Astrocyte (in vitro differentiated cells and primary cell): ENCODE measurements at regions not wholly inside any gene's neighbourhood (a gene's known extent, or its start where the extent isn't known, plus 50 kb on each side); places are given as distances from the start of the nearest gene placed in this dataset.

Experiments
- DNase-seq: peaks from one replicate; pipeline ENCODE4 v3.0.0-alpha.2; 2010; ENCODE audit warnings: low read depth
- FAIRE-seq: peaks from 2 replicates; lab custom pipeline; 2011; peaks lifted over from hg19 to GRCh38; lab: Jason Lieb, UNC
- H2AFZ ChIP-seq: 2 replicates; pipeline ENCODE4 v1.6.0; 2012; ENCODE audit warnings: low read depth, low read length, inconsistent platforms
- H3K27ac ChIP-seq: 2 replicates; pipeline ENCODE4 v1.5.1; 2011; ENCODE audit warnings: low read depth, low read length, inconsistent platforms
- H3K27me3 ChIP-seq: 2 replicates; pipeline ENCODE4 v1.6.0; 2011; ENCODE audit warnings: low read length, inconsistent platforms; ENCODE audit not compliant: insufficient read depth
- H3K36me3 ChIP-seq: 2 replicates; pipeline ENCODE4 v1.5.1; 2011; ENCODE audit warnings: low read length, inconsistent platforms; ENCODE audit not compliant: insufficient read depth
- H3K4me1 ChIP-seq: 2 replicates; pipeline ENCODE4 v1.5.1; 2011; ENCODE audit warnings: low read length, inconsistent platforms; ENCODE audit not compliant: insufficient read depth
- H3K4me2 ChIP-seq: 2 replicates; pipeline ENCODE4 v1.6.0; 2012; ENCODE audit warnings: low read length, inconsistent platforms
- H3K4me3 ChIP-seq: 2 replicates; pipeline ENCODE4 v1.5.1; 2011; ENCODE audit warnings: low read depth, mild to moderate bottlenecking, low read length, inconsistent platforms; ENCODE audit not compliant: insufficient read depth
- H3K79me2 ChIP-seq: 2 replicates; pipeline ENCODE4 v1.6.0; 2012; ENCODE audit warnings: mild to moderate bottlenecking, low read length, inconsistent platforms; ENCODE audit not compliant: insufficient read depth
- H3K9ac ChIP-seq: 2 replicates; pipeline ENCODE4 v1.6.0; 2012; ENCODE audit warnings: mild to moderate bottlenecking, low read length, inconsistent platforms
- H3K9me3 ChIP-seq: 2 replicates; pipeline ENCODE4 v1.5.1; 2012; ENCODE audit warnings: low read depth, mild to moderate bottlenecking, low read length, inconsistent platforms; ENCODE audit not compliant: insufficient read depth
- H4K20me1 ChIP-seq: 2 replicates; pipeline ENCODE4 v1.6.0; 2012; ENCODE audit warnings: low read length, inconsistent platforms; ENCODE audit not compliant: insufficient read depth
- H3K27ac Mint-ChIP-seq: one replicate; pipeline ENCODE4 v1.8.0; 2021; ENCODE audit warnings: mild to moderate bottlenecking, mixed read lengths; ENCODE audit not compliant: unreplicated experiment
- H3K27me3 Mint-ChIP-seq: one replicate; pipeline ENCODE4 v1.8.0; 2021; ENCODE audit warnings: low read depth, mixed read lengths; ENCODE audit not compliant: unreplicated experiment
- H3K36me3 Mint-ChIP-seq: one replicate; pipeline ENCODE4 v1.8.0; 2021; ENCODE audit warnings: low read depth, mixed read lengths; ENCODE audit not compliant: unreplicated experiment
- H3K4me1 Mint-ChIP-seq: one replicate; pipeline ENCODE4 v1.8.0; 2021; ENCODE audit warnings: low read depth, mixed read lengths; ENCODE audit not compliant: unreplicated experiment
- H3K4me3 Mint-ChIP-seq: one replicate; pipeline ENCODE4 v1.8.0; 2021; ENCODE audit warnings: mild to moderate bottlenecking, moderate library complexity, mixed read lengths; ENCODE audit not compliant: unreplicated experiment
- H3K9me3 Mint-ChIP-seq: one replicate; pipeline ENCODE4 v1.8.0; 2021; ENCODE audit warnings: mild to moderate bottlenecking, mixed read lengths; ENCODE audit not compliant: unreplicated experiment
- EZH2 ChIP-seq: IDR thresholded peaks from 2 replicates; pipeline ENCODE4 v1.6.1; 2012; ENCODE audit warnings: mild to moderate bottlenecking, low read length, inconsistent platforms; ENCODE audit not compliant: insufficient read depth
- TF ChIP-seq, protein P1 (sequence below): IDR thresholded peaks from 2 replicates; pipeline ENCODE4 v1.5.1; 2011; ENCODE audit warnings: low read depth, mild to moderate bottlenecking, inconsistent platforms, low read length, moderate library complexity; ENCODE audit not compliant: insufficient read depth

GRCh38 chr14:92236243-92236900, 86.6 kb upstream of the SLC24A4 start:
- no peaks in the 10 kb centered on the region for H3K79me2 ChIP-seq
- H3K36me3 ChIP-seq, result no peaks in the 10 kb centered on the region
- Mint-ChIP-seq H3K4me1 (no peaks in the 10 kb centered on the region), H3K36me3 (peaks cover 2% of the 10 kb centered on the region), H3K9me3 (peaks cover 20% of the 10 kb centered on the region), H3K27me3 (peaks cover 22% of the 10 kb centered on the region), H3K27ac (no peak overlapping the region), H3K4me3 (no peak overlapping the region)
- H3K4me2 ChIP-seq, result no peak overlapping the region
- H3K27ac ChIP-seq, result no peak overlapping the region
- no peak for FAIRE-seq
- H3K9ac ChIP-seq, result no peak overlapping the region
- no peak overlapping the region for H2AFZ ChIP-seq
- H3K4me3 ChIP-seq, result no peak overlapping the region
- no peaks in the 10 kb centered on the region for H3K4me1 ChIP-seq
- H3K27me3 ChIP-seq, result no peaks in the 10 kb centered on the region
- TF ChIP-seq, protein P1, sequence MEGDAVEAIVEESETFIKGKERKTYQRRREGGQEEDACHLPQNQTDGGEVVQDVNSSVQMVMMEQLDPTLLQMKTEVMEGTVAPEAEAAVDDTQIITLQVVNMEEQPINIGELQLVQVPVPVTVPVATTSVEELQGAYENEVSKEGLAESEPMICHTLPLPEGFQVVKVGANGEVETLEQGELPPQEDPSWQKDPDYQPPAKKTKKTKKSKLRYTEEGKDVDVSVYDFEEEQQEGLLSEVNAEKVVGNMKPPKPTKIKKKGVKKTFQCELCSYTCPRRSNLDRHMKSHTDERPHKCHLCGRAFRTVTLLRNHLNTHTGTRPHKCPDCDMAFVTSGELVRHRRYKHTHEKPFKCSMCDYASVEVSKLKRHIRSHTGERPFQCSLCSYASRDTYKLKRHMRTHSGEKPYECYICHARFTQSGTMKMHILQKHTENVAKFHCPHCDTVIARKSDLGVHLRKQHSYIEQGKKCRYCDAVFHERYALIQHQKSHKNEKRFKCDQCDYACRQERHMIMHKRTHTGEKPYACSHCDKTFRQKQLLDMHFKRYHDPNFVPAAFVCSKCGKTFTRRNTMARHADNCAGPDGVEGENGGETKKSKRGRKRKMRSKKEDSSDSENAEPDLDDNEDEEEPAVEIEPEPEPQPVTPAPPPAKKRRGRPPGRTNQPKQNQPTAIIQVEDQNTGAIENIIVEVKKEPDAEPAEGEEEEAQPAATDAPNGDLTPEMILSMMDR, result no peak
- no peak for TF ChIP-seq EZH2
- H3K9me3 ChIP-seq, result peaks cover 5% of the 10 kb centered on the region
- H4K20me1 ChIP-seq, result no peaks in the 10 kb centered on the region
- DNase-seq, result no peak

DNA sequence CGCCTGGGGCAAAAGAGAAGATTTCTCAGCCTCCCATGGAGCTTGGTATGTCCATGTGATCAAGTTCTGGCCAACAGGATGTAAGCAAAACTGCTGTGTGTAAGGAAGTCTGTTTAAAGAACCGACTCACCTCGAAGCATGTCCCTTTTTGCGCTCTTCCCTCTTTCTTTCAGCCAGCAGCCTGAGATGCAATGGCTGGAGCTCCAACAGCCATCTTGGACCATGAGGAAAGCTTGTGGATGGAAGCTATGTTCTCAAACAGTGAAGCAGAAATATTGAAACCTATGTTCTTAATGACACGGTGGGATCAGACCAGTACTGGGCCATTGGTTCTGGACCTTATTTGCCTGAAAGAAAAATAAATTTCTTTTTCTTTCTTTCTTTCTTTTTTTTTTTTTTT, 82.3 kb upstream of the SLC24A4 start:
- Histone ChIP-seq H2AFZ (no peak overlapping the region), H3K4me2 (no peak overlapping the region), H3K4me3 (no peak overlapping the region), H3K36me3 (no peaks in the 10 kb centered on the region), H3K27me3 (no peaks in the 10 kb centered on the region), H3K79me2 (no peaks in the 10 kb centered on the region), H3K4me1 (no peaks in the 10 kb centered on the region), H3K9me3 (peaks cover 6% of the 10 kb centered on the region), H4K20me1 (no peaks in the 10 kb centered on the region), H3K9ac (no peak overlapping the region), H3K27ac (no peak overlapping the region)
- TF ChIP-seq, protein P1, result no peak
- no peak for TF ChIP-seq EZH2
- FAIRE-seq (no peak), DNase-seq (no peak)
- Mint-ChIP-seq H3K9me3 (peaks cover 29% of the 10 kb centered on the region), H3K4me3 (no peak overlapping the region), H3K27ac (no peak overlapping the region), H3K36me3 (peaks cover 4% of the 10 kb centered on the region), H3K27me3 (peaks cover 22% of the 10 kb centered on the region), H3K4me1 (no peaks in the 10 kb centered on the region)

DNA sequence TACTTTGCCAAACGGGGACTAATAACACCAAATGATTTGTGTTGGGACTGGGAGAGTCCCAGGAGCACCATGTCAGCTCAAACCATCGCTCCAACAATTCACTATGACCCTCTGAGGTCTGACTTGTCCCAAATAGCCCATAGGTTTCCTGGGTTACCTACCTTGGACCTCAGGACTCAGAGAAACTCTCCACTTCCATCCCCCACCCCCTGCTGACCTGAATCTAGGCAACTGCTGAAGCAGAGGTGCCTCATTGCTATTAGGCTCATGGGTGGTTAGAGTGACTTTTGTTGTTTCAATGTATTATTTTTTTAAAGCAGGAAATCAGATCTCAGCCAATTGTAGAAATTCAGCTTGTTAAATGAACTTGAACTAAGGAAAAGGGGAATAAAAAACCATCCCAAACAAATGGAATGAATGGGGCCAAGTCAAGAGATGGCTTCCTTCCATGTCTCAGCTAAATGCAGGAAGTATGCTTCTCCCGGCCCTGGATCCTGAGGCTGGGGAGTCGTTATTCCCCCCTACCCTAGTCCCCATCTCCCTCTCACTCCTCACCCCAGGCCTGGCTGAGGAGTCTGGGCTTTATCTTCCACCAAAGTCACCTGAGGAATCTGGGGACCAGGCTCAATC, 80.9 kb upstream of the SLC24A4 start:
- TF ChIP-seq, protein P1, result no peak
- TF ChIP-seq EZH2, result no peak
- FAIRE-seq (no peak), DNase-seq (no peak)
- Mint-ChIP-seq H3K27me3 (peaks cover 13% of the 10 kb centered on the region), H3K4me3 (no peak overlapping the region), H3K27ac (no peak overlapping the region), H3K4me1 (no peaks in the 10 kb centered on the region), H3K9me3 (peaks cover 39% of the 10 kb centered on the region), H3K36me3 (peaks cover 4% of the 10 kb centered on the region)
- Histone ChIP-seq H2AFZ (no peak overlapping the region), H3K4me3 (no peak overlapping the region), H3K9me3 (peaks cover 6% of the 10 kb centered on the region), H3K36me3 (no peaks in the 10 kb centered on the region), H3K27ac (no peak overlapping the region), H4K20me1 (no peaks in the 10 kb centered on the region), H3K27me3 (no peaks in the 10 kb centered on the region), H3K4me2 (no peak overlapping the region), H3K79me2 (no peaks in the 10 kb centered on the region), H3K4me1 (no peaks in the 10 kb centered on the region), H3K9ac (no peak overlapping the region)
